DOHH2 (cell line): ENCODE measurements at regions not wholly inside any gene's neighbourhood (a gene's known extent, or its start where the extent isn't known, plus 50 kb on each side); places are given as distances from the start of the nearest gene placed in this dataset.
"Not testable (repeated sequence)": the region's sequence is repeated elsewhere in the genome, so short reads cannot be mapped to it uniquely, and the experiment has no call there.

Source experiments
- H3F3A ChIP-seq: fragments of 200-600 bp; sonication (generic), shearing (Covaris generic); 2 replicates; pipeline ENCODE4 v1.6.0; 2016; ENCODE audit warnings: antibody characterized with exemption, mild to moderate bottlenecking; ENCODE audit not compliant: control insufficient read depth, insufficient read depth
- H3K27ac ChIP-seq: fragments of 200-600 bp; sonication (generic); 2 replicates; pipeline ENCODE4 v1.5.1; 2014; ENCODE audit warnings: low read depth, mild to moderate bottlenecking, low read length, moderate library complexity
- H3K27me3 ChIP-seq: fragments of 200-600 bp; sonication (generic); 2 replicates; pipeline ENCODE4 v1.6.1; 2014; ENCODE audit warnings: mild to moderate bottlenecking, low read length, mixed read lengths; ENCODE audit not compliant: control insufficient read depth
- H3K36me3 ChIP-seq: fragments of 200-600 bp; sonication (generic); 2 replicates; pipeline ENCODE4 v1.6.1; 2014; ENCODE audit warnings: mild to moderate bottlenecking, low read length, moderate library complexity, mixed read lengths; ENCODE audit not compliant: control insufficient read depth
- H3K4me1 ChIP-seq: fragments of 200-600 bp; sonication (generic); 2 replicates; pipeline ENCODE4 v1.6.1; 2014; ENCODE audit warnings: mild to moderate bottlenecking, low read length, mixed read lengths; ENCODE audit not compliant: control insufficient read depth
- H3K4me2 ChIP-seq: fragments of 200-600 bp; sonication (generic); 2 replicates; pipeline ENCODE4 v1.6.0; 2014; ENCODE audit warnings: mild to moderate bottlenecking, low read length, moderate library complexity
- H3K4me3 ChIP-seq: fragments of 200-600 bp; sonication (generic); 2 replicates; pipeline ENCODE4 v1.5.1; 2014; ENCODE audit warnings: mild to moderate bottlenecking, low read length, mixed read lengths
- H3K79me2 ChIP-seq: fragments of 200-600 bp; sonication (generic); 2 replicates; pipeline ENCODE4 v1.6.1; 2014; ENCODE audit warnings: mild to moderate bottlenecking, low read length, mixed read lengths; ENCODE audit not compliant: control insufficient read depth
- H3K9me2 ChIP-seq: fragments of 200-600 bp; sonication (generic); replicated peaks from 2 replicates; pipeline ENCODE4 v1.6.1; 2014; ENCODE audit warnings: mild to moderate bottlenecking, low read length, mixed read lengths; ENCODE audit not compliant: control insufficient read depth
- H3K9me3 ChIP-seq: fragments of 200-600 bp; sonication (generic); 2 replicates; pipeline ENCODE4 v1.6.1; 2014; ENCODE audit warnings: antibody characterized with exemption, low read length, mixed read lengths; ENCODE audit not compliant: control insufficient read depth, insufficient read depth
- H4K20me1 ChIP-seq: fragments of 200-600 bp; sonication (generic); 2 replicates; pipeline ENCODE4 v1.6.0; 2014; ENCODE audit warnings: low read depth, mild to moderate bottlenecking, antibody characterized with exemption, low read length, moderate library complexity; ENCODE audit not compliant: control insufficient read depth, insufficient read depth
- TF ChIP-seq, protein P1 (sequence below): fragments of 200-600 bp; sonication (generic); IDR thresholded peaks from one replicate; pipeline ENCODE4 v1.5.1; 2014; ENCODE audit warnings: antibody characterized with exemption, mild to moderate bottlenecking, low read depth, low read length; ENCODE audit not compliant: poor library complexity, severe bottlenecking

DNA sequence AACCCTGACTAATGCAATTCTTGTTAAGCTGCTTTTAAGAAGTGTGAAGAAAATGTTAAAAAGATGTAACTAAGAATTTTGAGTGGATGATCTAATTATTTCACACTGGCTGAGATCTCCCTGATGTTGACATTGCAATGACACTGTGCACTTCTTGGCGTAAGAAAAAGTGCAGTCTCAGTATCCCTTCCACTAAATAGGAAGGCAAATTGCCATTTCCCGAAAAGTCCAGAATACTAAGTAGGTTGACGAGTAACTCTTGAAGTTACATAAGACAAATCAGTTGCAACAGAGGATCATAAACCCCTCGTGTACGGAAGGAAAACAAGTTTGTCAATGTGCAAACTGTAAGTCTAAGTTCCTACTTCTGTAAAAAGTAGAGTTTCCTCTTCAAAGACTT lies 189.9 kb downstream of the LMLN start:
- not testable (repeated sequence) for H3K27me3 ChIP-seq, H3K79me2 ChIP-seq, H3K36me3 ChIP-seq, H3K4me3 ChIP-seq, H3K9me2 ChIP-seq, H3K4me1 ChIP-seq, H3K4me2 ChIP-seq, H4K20me1 ChIP-seq, H3K9me3 ChIP-seq, H3K27ac ChIP-seq, H3F3A ChIP-seq

- H3K4me2 ChIP-seq, H3K4me1 ChIP-seq, H3K4me3 ChIP-seq, H3K27me3 ChIP-seq, H3K79me2 ChIP-seq, H3F3A ChIP-seq, H3K27ac ChIP-seq, H3K9me2 ChIP-seq, H4K20me1 ChIP-seq, H3K36me3 ChIP-seq, H3K9me3 ChIP-seq: not testable (repeated sequence)
These were observed 191.8 kb downstream of the LMLN start for GRCh38 chr3:198151867-198152266.

DNA sequence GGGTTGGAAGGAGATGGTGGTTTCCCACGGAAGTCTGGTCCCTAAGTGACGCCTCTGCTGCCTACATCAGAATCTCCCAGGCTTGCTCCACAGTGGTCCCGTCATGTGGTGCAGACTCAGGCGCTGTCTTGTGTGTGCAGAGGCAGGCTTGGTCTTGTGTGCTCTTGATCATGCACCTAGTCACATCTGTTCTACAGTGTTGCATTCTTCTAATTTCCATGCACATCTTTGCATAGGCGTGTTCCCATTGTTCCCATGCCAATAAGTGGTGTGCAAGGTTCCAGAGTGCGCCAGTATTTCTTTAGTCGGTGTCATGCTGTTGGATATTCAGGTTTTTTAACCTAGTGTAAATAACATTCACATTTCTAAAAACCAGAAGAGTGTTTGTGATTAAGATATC lies 195.8 kb downstream of the LMLN start:
- not testable (repeated sequence) for H3K4me1 ChIP-seq, H3K9me2 ChIP-seq, H3F3A ChIP-seq, H3K4me2 ChIP-seq, H3K4me3 ChIP-seq, H3K36me3 ChIP-seq, H3K27ac ChIP-seq, H3K27me3 ChIP-seq, H3K9me3 ChIP-seq, H4K20me1 ChIP-seq, H3K79me2 ChIP-seq

GRCh38 chr3:198157231-198157868 lies 197.3 kb downstream of the LMLN start:
- not testable (repeated sequence) for H3K9me2 ChIP-seq, H3K79me2 ChIP-seq, H3K4me1 ChIP-seq, H3K4me3 ChIP-seq, H3K27me3 ChIP-seq, H3K27ac ChIP-seq, H3F3A ChIP-seq, H3K4me2 ChIP-seq, H4K20me1 ChIP-seq, H3K9me3 ChIP-seq, H3K36me3 ChIP-seq

DNA sequence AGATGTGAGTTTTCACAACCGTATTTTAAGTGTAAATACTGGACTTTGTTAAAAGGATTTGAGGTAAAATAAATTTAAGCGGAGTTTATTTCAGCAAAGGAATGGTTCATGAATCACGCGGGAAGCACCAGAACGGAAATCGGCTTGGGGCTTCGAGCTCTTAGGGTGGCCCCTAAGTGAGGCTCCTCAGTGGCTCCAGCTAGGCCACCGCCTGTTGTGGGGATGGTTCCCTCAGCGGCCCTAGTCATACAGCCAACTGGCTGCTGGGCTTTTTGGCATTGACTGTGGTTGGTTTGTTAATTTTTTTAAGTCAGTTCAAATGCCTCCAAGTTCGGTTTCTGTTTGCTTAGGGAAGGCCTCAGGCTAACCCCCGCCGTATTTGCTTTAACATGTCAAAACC lies 198.0 kb downstream of the LMLN start:
- H3K4me3 ChIP-seq, H4K20me1 ChIP-seq, H3K4me2 ChIP-seq, H3K79me2 ChIP-seq, H3F3A ChIP-seq, H3K9me2 ChIP-seq, H3K36me3 ChIP-seq, H3K9me3 ChIP-seq, H3K27ac ChIP-seq, H3K4me1 ChIP-seq, H3K27me3 ChIP-seq: not testable (repeated sequence)

GRCh38 chr3:198167339-198168039 lies 207.5 kb downstream of the LMLN start:
- not testable (repeated sequence) for H3K36me3 ChIP-seq
- H3K4me2 ChIP-seq: peak overlapping the region; percentile 27; the same call in 1 of the 2 replicates

GRCh38 chr3:198170781-198171180 lies 210.8 kb downstream of the LMLN start:
- not testable (repeated sequence) for H3K36me3 ChIP-seq, H3K79me2 ChIP-seq, H3K27ac ChIP-seq, H3K9me3 ChIP-seq, H3K4me3 ChIP-seq, H3K9me2 ChIP-seq, H3K27me3 ChIP-seq, H4K20me1 ChIP-seq, H3K4me1 ChIP-seq, H3F3A ChIP-seq, H3K4me2 ChIP-seq

More at GRCh38 chr3:198167339-198168039, 207.5 kb downstream of the LMLN start:
- not testable (repeated sequence) for H4K20me1 ChIP-seq, H3K4me3 ChIP-seq, H3K4me1 ChIP-seq, H3K79me2 ChIP-seq, H3K27me3 ChIP-seq, H3K27ac ChIP-seq, H3K9me2 ChIP-seq, H3K9me3 ChIP-seq, H3F3A ChIP-seq
- TF ChIP-seq, protein P1, sequence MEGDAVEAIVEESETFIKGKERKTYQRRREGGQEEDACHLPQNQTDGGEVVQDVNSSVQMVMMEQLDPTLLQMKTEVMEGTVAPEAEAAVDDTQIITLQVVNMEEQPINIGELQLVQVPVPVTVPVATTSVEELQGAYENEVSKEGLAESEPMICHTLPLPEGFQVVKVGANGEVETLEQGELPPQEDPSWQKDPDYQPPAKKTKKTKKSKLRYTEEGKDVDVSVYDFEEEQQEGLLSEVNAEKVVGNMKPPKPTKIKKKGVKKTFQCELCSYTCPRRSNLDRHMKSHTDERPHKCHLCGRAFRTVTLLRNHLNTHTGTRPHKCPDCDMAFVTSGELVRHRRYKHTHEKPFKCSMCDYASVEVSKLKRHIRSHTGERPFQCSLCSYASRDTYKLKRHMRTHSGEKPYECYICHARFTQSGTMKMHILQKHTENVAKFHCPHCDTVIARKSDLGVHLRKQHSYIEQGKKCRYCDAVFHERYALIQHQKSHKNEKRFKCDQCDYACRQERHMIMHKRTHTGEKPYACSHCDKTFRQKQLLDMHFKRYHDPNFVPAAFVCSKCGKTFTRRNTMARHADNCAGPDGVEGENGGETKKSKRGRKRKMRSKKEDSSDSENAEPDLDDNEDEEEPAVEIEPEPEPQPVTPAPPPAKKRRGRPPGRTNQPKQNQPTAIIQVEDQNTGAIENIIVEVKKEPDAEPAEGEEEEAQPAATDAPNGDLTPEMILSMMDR: peak; percentile 59
